Fibroblast of lung (primary cell): ENCODE measurements at regions not wholly inside any gene's neighbourhood (a gene's known extent, or its start where the extent isn't known, plus 50 kb on each side); places are given as distances from the start of the nearest gene placed in this dataset.

Experiments used
- EZH2 ChIP-seq: IDR thresholded peaks from 2 replicates; pipeline ENCODE4 v1.5.1; 2012; ENCODE audit warnings: low read length, control low read depth, mild to moderate bottlenecking; ENCODE audit errors: missing control alignments
- TF ChIP-seq, protein P1 (sequence below), 2 donors: IDR thresholded peaks in 1 of 2; conservative IDR thresholded peaks in 1 of 2; 1 replicate in 1 of 2; 2 replicates in 1 of 2; pipeline ENCODE4 v1.5.1; 2011 to 2012; ENCODE audit warnings: low read length in 2 of 2, control low read depth in 1 of 2, inconsistent platforms in 1 of 2, low read depth in 1 of 2, mild to moderate bottlenecking in 1 of 2

DNA sequence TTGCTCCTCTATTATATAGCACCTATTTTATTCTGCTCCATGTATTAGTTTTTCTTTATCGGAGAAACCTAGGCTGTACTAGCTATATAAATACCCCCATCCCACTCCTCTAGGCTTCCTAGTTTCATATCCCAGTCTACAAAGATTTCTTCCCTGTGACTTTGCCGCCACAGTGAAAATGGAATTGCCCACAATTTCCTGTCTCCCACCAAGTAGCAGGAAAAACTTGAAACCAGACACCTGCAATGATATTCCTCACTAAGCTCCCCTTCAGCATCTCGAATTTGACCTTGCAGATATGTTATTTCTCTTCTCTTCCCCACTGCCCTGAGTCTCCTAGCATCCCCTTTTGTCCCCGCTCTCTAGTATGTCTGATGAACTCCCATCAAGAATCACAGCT lies 685.8 kb upstream of the CCDC54 start:
- TF ChIP-seq, protein P1, sequence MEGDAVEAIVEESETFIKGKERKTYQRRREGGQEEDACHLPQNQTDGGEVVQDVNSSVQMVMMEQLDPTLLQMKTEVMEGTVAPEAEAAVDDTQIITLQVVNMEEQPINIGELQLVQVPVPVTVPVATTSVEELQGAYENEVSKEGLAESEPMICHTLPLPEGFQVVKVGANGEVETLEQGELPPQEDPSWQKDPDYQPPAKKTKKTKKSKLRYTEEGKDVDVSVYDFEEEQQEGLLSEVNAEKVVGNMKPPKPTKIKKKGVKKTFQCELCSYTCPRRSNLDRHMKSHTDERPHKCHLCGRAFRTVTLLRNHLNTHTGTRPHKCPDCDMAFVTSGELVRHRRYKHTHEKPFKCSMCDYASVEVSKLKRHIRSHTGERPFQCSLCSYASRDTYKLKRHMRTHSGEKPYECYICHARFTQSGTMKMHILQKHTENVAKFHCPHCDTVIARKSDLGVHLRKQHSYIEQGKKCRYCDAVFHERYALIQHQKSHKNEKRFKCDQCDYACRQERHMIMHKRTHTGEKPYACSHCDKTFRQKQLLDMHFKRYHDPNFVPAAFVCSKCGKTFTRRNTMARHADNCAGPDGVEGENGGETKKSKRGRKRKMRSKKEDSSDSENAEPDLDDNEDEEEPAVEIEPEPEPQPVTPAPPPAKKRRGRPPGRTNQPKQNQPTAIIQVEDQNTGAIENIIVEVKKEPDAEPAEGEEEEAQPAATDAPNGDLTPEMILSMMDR (conservative IDR thresholded peaks at IDR 0.05 in 1 of 2, IDR thresholded peaks at IDR 0.05 in 1 of 2; ENCODE audit: low read depth in 1 of 2, low read length in 2 of 2) = no peak
- no peak for TF ChIP-seq EZH2
